Osteocyte (in vitro differentiated cells): ENCODE measurements at regions not wholly inside any gene's neighbourhood (a gene's known extent, or its start where the extent isn't known, plus 50 kb on each side); places are given as distances from the start of the nearest gene placed in this dataset.
"Not testable (repeated sequence)": the region's sequence is repeated elsewhere in the genome, so short reads cannot be mapped to it uniquely, and the experiment has no call there.

Experiments used
- DNase-seq: peaks from one replicate; pipeline ENCODE4 v3.0.0; 2021; ENCODE audit warnings: mixed read lengths; ENCODE audit not compliant: unreplicated experiment; ENCODE audit errors: extremely low spot score
- H3K27ac Mint-ChIP-seq: one replicate; pipeline ENCODE4 v1.8.0; 2021; ENCODE audit warnings: mild to moderate bottlenecking, mixed read lengths; ENCODE audit not compliant: unreplicated experiment
- H3K27me3 Mint-ChIP-seq: one replicate; pipeline ENCODE4 v1.8.0; 2021; ENCODE audit warnings: mixed read lengths; ENCODE audit not compliant: unreplicated experiment
- H3K36me3 Mint-ChIP-seq: one replicate; pipeline ENCODE4 v1.8.0; 2021; ENCODE audit warnings: mixed read lengths; ENCODE audit not compliant: unreplicated experiment
- H3K4me1 Mint-ChIP-seq: one replicate; pipeline ENCODE4 v1.8.0; 2021; ENCODE audit warnings: mixed read lengths; ENCODE audit not compliant: unreplicated experiment
- H3K4me3 Mint-ChIP-seq: one replicate; pipeline ENCODE4 v1.8.0; 2021; ENCODE audit warnings: mild to moderate bottlenecking, moderate library complexity, mixed read lengths; ENCODE audit not compliant: unreplicated experiment
- H3K9me3 Mint-ChIP-seq: one replicate; pipeline ENCODE4 v1.8.0; 2021; ENCODE audit warnings: mixed read lengths; ENCODE audit not compliant: unreplicated experiment
- CTCF ChIP-seq: fragments of 200-600 bp; sonication (generic); IDR thresholded peaks from 2 replicates; pipeline ENCODE4 v1.5.0; 2021; ENCODE audit warnings: antibody characterized with exemption, mild to moderate bottlenecking, moderate library complexity

GRCh38 chr10:118892255-118892654, 137.3 kb upstream of the NANOS1 start:
- no peak overlapping the region for H3K4me3 Mint-ChIP-seq
- peak; percentile 40 for DNase-seq
- H3K36me3 Mint-ChIP-seq: no peaks in the 10 kb centered on the region
- no peak overlapping the region for H3K27ac Mint-ChIP-seq
- peaks cover 2% of the 10 kb centered on the region for H3K27me3 Mint-ChIP-seq
- TF ChIP-seq CTCF: no peak
- no peaks in the 10 kb centered on the region for H3K4me1 Mint-ChIP-seq
- H3K9me3 Mint-ChIP-seq: no peaks in the 10 kb centered on the region

GRCh38 chr10:118894891-118895290, 134.6 kb upstream of the NANOS1 start:
- peak; percentile 63 for DNase-seq
- H3K4me1 Mint-ChIP-seq, H3K4me3 Mint-ChIP-seq, H3K27ac Mint-ChIP-seq, H3K9me3 Mint-ChIP-seq, H3K27me3 Mint-ChIP-seq, H3K36me3 Mint-ChIP-seq: not testable (repeated sequence)

GRCh38 chr10:118900617-118901016, 128.9 kb upstream of the NANOS1 start:
- H3K36me3 Mint-ChIP-seq: no peaks in the 10 kb centered on the region
- no peak for TF ChIP-seq CTCF
- no peaks in the 10 kb centered on the region for H3K9me3 Mint-ChIP-seq
- peak; percentile 49 for DNase-seq
- H3K27me3 Mint-ChIP-seq: peaks cover 5% of the 10 kb centered on the region
- H3K27ac Mint-ChIP-seq: no peak overlapping the region
- H3K4me1 Mint-ChIP-seq: no peaks in the 10 kb centered on the region
- no peak overlapping the region for H3K4me3 Mint-ChIP-seq

- H3K4me1 Mint-ChIP-seq: no peaks in the 10 kb centered on the region
- no peak overlapping the region for H3K4me3 Mint-ChIP-seq
- TF ChIP-seq CTCF: no peak
- H3K27ac Mint-ChIP-seq: no peak overlapping the region
- H3K27me3 Mint-ChIP-seq: peaks cover 6% of the 10 kb centered on the region
- no peak for DNase-seq
- no peaks in the 10 kb centered on the region for H3K36me3 Mint-ChIP-seq
- H3K9me3 Mint-ChIP-seq: no peaks in the 10 kb centered on the region
These were observed 128.1 kb upstream of the NANOS1 start for GRCh38 chr10:118901380-118901779.

GRCh38 chr10:118901906-118902305, 127.6 kb upstream of the NANOS1 start:
- no peak overlapping the region for H3K27ac Mint-ChIP-seq
- DNase-seq: no peak

GRCh38 chr10:118902656-118903055, 126.9 kb upstream of the NANOS1 start:
- H3K9me3 Mint-ChIP-seq, H3K4me1 Mint-ChIP-seq, H3K4me3 Mint-ChIP-seq, H3K27ac Mint-ChIP-seq, DNase-seq, H3K27me3 Mint-ChIP-seq, H3K36me3 Mint-ChIP-seq: not testable (repeated sequence)

More at GRCh38 chr10:118901906-118902305, 127.6 kb upstream of the NANOS1 start:
- H3K36me3 Mint-ChIP-seq: no peaks in the 10 kb centered on the region
- peaks cover 6% of the 10 kb centered on the region for H3K27me3 Mint-ChIP-seq
- no peak for TF ChIP-seq CTCF
- H3K4me1 Mint-ChIP-seq: no peaks in the 10 kb centered on the region
- H3K4me3 Mint-ChIP-seq: no peak overlapping the region
- no peaks in the 10 kb centered on the region for H3K9me3 Mint-ChIP-seq
